BJ (cell line): ENCODE measurements at regions not wholly inside any gene's neighbourhood (a gene's known extent, or its start where the extent isn't known, plus 50 kb on each side); places are given as distances from the start of the nearest gene placed in this dataset.

ENCODE experiments used
- CTCF ChIA-PET: fragments of 350-600 bp; formaldehyde crosslinking; extraction: SDS; loops from one replicate; lab custom pipeline; 2021; ENCODE audit warnings: antibody characterized with exemption, inconsistent platforms; lab: Yijun Ruan, JAX
- POLR2A ChIA-PET: fragments of 300-600 bp; sonication (Branson Sonifier 250); formaldehyde crosslinking; extraction: SDS; loops from one replicate; lab custom pipeline; 2021; ENCODE audit warnings: antibody characterized with exemption; lab: Charles Lee
- DNase-seq: peaks from one replicate; pipeline ENCODE4 v3.0.0-alpha.2; 2011; ENCODE audit warnings: low read depth
- H3K27me3 ChIP-seq: 2 replicates; pipeline ENCODE4 v1.6.0; 2011; ENCODE audit warnings: low read length; ENCODE audit not compliant: control insufficient read depth, insufficient read depth
- H3K36me3 ChIP-seq: 2 replicates; pipeline ENCODE4 v1.5.1; 2011; ENCODE audit warnings: low read length; ENCODE audit not compliant: control insufficient read depth, insufficient read depth
- H3K4me3 ChIP-seq: 2 replicates; pipeline ENCODE4 v1.5.1; 2011; ENCODE audit warnings: low read depth, mild to moderate bottlenecking, control low read depth, low read length
- TF ChIP-seq, protein P1 (sequence below): IDR thresholded peaks from 2 replicates; pipeline ENCODE4 v1.5.1; 2011; ENCODE audit warnings: low read depth, mild to moderate bottlenecking, control low read depth, inconsistent platforms, low read length, moderate library complexity; ENCODE audit not compliant: insufficient read depth

DNA sequence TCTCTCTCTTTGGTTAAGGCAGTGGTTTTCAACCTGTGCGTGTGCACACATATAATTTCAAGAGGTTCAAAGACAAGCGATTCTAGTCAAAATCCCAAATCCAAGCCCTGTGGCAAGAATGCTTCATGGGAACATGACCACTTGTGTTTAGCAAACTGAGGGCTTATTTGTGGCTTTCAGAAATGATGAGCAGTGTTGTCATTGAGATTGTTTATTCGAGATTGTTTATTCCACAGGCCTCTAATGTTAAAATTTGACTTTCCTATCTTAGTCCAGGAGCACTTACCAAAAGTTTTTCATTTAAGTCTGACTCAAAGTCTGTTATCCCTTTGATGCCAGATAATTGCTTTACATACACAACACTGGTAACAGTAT is 111.1 kb upstream of the ELL2 start:
- no peaks in the 10 kb centered on the region for H3K27me3 ChIP-seq
- TF ChIP-seq, protein P1, sequence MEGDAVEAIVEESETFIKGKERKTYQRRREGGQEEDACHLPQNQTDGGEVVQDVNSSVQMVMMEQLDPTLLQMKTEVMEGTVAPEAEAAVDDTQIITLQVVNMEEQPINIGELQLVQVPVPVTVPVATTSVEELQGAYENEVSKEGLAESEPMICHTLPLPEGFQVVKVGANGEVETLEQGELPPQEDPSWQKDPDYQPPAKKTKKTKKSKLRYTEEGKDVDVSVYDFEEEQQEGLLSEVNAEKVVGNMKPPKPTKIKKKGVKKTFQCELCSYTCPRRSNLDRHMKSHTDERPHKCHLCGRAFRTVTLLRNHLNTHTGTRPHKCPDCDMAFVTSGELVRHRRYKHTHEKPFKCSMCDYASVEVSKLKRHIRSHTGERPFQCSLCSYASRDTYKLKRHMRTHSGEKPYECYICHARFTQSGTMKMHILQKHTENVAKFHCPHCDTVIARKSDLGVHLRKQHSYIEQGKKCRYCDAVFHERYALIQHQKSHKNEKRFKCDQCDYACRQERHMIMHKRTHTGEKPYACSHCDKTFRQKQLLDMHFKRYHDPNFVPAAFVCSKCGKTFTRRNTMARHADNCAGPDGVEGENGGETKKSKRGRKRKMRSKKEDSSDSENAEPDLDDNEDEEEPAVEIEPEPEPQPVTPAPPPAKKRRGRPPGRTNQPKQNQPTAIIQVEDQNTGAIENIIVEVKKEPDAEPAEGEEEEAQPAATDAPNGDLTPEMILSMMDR: no peak
- H3K4me3 ChIP-seq: no peak overlapping the region
- DNase-seq: no peak
- POLR2A ChIA-PET: no interaction called here
- CTCF ChIA-PET: no interaction called here
- no peaks in the 10 kb centered on the region for H3K36me3 ChIP-seq

DNA sequence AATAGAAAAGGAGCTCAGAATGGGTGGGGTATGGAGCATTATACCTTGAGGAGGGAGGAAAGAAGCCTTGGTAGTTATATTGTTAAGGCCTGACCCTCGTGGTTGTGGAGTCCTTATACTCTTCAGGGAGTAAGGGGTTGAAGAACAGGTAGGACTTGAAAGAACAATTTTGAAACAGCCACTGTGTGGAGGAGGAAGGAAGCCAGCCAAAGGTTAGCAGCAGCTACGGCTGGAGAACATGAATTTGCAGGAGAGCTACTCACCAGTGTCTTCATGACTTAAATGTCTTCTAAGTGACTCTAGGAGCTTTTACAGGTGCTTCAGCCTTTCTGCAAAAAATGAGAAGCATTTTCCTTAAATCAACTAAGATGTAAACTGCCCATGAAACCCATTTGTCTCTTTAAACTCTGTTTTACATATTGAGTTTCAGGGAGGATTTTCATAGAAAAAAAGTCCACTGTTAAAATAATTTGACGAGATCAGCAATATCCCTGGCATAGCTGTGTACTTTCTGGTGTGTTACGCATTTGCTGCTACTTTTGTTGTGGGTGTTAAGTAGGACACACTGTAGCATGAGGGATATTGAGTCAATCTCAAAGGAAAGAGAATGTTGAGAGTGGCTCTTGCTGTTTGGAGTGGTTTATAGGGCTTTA is 110.6 kb upstream of the ELL2 start:
- POLR2A ChIA-PET: no interaction called here
- DNase-seq: no peak
- CTCF ChIA-PET: no interaction called here
- no peaks in the 10 kb centered on the region for H3K27me3 ChIP-seq
- H3K36me3 ChIP-seq: no peaks in the 10 kb centered on the region
- TF ChIP-seq, protein P1: no peak
- H3K4me3 ChIP-seq: no peak overlapping the region

DNA sequence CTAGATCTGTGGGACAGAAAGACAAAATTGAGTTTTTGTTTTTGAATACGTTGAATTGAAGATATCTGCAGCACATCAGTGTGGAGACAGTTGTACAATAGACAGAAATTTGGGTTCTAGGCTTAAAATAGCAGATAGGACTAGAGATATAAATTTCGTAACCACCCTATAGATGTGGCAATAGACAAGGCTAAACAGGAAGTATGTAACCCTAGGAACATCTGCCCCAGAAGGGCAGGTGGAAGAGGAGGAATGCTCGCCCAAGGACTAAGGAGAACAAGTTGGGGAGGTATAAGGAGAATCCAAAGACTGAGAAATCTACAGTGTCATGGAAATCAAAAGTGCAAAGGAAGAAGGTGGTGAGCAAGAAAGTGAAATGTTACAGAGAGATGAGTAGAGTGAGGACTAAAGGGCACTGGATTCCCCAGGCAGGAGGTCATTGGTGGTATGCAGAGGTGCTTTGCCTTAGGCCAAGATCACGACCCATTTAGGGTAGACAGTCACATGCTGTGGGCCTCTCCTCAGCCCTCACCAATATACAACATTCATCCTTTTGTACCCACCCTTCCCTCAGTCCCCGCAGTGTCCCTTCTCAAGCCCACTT is 109.1 kb upstream of the ELL2 start:
- ChIA-PET POLR2A (no interaction called here), CTCF (no interaction called here)
- H3K27me3 ChIP-seq: no peaks in the 10 kb centered on the region
- no peak for DNase-seq
- no peaks in the 10 kb centered on the region for H3K36me3 ChIP-seq
- H3K4me3 ChIP-seq: no peak overlapping the region
- TF ChIP-seq, protein P1: no peak

DNA sequence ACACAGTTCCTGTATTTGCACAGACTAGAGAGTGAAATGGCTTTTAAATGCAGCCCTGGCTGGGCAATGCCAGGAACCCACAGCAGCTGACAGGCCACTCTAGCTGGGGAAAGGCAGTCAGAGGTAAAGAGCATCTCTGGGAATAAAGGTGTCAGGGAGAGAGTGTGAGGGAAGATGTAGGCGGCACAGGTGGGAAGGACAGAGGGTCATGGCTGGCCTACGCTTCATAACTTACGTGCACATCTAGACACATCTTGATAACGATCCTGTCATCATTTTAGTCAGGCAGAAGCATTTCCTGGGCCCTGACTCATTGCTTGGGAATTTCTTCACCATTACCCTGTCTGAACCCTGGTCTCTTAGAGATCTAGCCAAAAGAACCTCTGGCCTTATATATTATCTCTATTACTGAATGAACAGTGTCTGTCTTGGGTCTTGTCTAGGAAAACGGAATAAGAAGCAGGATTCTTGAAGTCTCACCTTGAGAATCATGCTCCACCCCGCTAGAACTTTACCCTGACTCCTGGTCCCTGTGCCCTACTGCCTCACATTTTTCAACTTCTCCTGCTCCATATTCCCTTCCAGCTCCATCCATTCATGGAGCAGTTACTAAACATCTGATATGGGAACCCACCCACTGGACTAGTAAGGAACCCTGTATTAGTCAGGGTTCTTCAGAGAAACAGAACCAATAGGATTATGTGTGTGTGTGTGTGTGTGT is 106.4 kb upstream of the ELL2 start:
- H3K4me3 ChIP-seq: no peak overlapping the region
- POLR2A ChIA-PET: no interaction called here
- H3K27me3 ChIP-seq: no peaks in the 10 kb centered on the region
- CTCF ChIA-PET: interaction anchor here (0.7 to 1.0 kb wide), 3 partner anchors 12 to 269 kb away, joined by 3 read pairs; no protein-coding TSS in a partner anchor
- DNase-seq: peak; percentile 72
- no peaks in the 10 kb centered on the region for H3K36me3 ChIP-seq
- TF ChIP-seq, protein P1: no peak

DNA sequence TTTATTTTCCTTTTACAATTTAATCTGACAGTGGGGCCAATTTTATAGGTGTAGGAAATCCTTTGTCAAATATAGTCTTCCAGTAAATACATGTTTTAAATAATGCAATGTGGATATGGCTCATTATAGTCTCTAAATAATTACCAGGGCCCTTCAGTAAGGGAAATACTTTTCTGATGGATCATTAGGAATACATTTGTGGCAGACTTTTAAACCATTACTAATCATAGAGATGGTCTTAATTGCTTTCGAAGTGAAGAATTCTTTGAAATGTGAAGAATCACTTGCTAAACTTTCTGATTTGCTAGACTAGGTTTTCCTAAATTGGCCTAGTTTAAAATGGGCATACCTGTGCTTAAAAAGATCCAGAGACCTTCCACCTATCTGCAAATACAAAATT is 105.6 kb upstream of the ELL2 start:
- ChIA-PET POLR2A (no interaction called here), CTCF (interaction anchor here (0.9 to 1.0 kb wide), 2 partner anchors 57 to 270 kb away, joined by 3 read pairs; no protein-coding TSS in a partner anchor)
- TF ChIP-seq, protein P1: no peak
- H3K27me3 ChIP-seq: no peaks in the 10 kb centered on the region
- H3K4me3 ChIP-seq: no peak overlapping the region
- DNase-seq: peak; percentile 33
- H3K36me3 ChIP-seq: no peaks in the 10 kb centered on the region
